ENCODE measurements at regions not wholly inside any gene's neighbourhood (a gene's known extent, or its start where the extent isn't known, plus 50 kb on each side); places are given as distances from the start of the nearest gene placed in this dataset.

- TF ChIP-seq POLR2AphosphoS5 (IDR thresholded peaks at IDR 0.05), result no peak
- no peak for TF ChIP-seq EP300 (IDR thresholded peaks at IDR 0.05)
- Histone ChIP-seq H3K4me1 (no peaks in the 10 kb centered on the region), H3K9me3 (peaks cover 0 to 17% (median 3%) of the 10 kb centered on the region in 4 donors), H3K27ac (no peak overlapping the region), H3K36me3 (no peaks in the 10 kb centered on the region), H3K4me3 (no peak overlapping the region), H3K27me3 (no peaks in the 10 kb centered on the region)
- 90 to 95% (median 94%) methylated on average over 2 of the region's 2 CpGs for WGBS, 5 donors
- intact Hi-C loops (cut with DNase I; ENCODE audit: low total_unique reads), result no loop called here
- no peak for DNase-seq
Observed at GRCh38 chrX:16268206-16268605, 100.9 kb downstream of the MAGEB17 start.

- intact Hi-C loops (cut with DNase I; ENCODE audit: low total_unique reads), result no loop called here
- peak in 1 of 2 donors; percentile 26 for DNase-seq
- H3K4me1 ChIP-seq, result no peaks in the 10 kb centered on the region
- no peaks in the 10 kb centered on the region for H3K27me3 ChIP-seq
- no peak overlapping the region for H3K27ac ChIP-seq
- TF ChIP-seq EP300 (IDR thresholded peaks at IDR 0.05) (no peak), CTCF (IDR thresholded peaks at IDR 0.05) (no peak), POLR2AphosphoS5 (IDR thresholded peaks at IDR 0.05) (no peak), POLR2A (IDR thresholded peaks at IDR 0.05) (no peak)
- WGBS, 5 donors, result 37 to 68% (median 61%) methylated on average over 3 of the region's 3 CpGs; no CpG with 5 or more reads in 1 of the 5 donors
- H3K36me3 ChIP-seq, result no peaks in the 10 kb centered on the region
- peaks cover 0 to 7% (median 3%) of the 10 kb centered on the region in 4 donors for H3K9me3 ChIP-seq
- H3K4me3 ChIP-seq, result no peak overlapping the region
Observed at GRCh38 chrX:16278927-16279326, 111.6 kb downstream of the MAGEB17 start.

GRCh38 chrX:16282209-16282608 lies 114.9 kb downstream of the MAGEB17 start:
- H3K4me3 ChIP-seq, result no peak overlapping the region
- H3K36me3 ChIP-seq, result no peaks in the 10 kb centered on the region
- no peak for DNase-seq
- no peaks in the 10 kb centered on the region for H3K4me1 ChIP-seq
- TF ChIP-seq POLR2AphosphoS5 (IDR thresholded peaks at IDR 0.05) (no peak), EP300 (IDR thresholded peaks at IDR 0.05) (no peak), POLR2A (IDR thresholded peaks at IDR 0.05) (no peak), CTCF (IDR thresholded peaks at IDR 0.05) (no peak)
- H3K9me3 ChIP-seq, result no peaks in the 10 kb centered on the region
- intact Hi-C loops (cut with DNase I; ENCODE audit: low total_unique reads), result no loop called here
- H3K27ac ChIP-seq, result no peak overlapping the region
- 33 to 78% (median 66%) methylated on average over 2 of the region's 2 CpGs for WGBS, 5 donors
- H3K27me3 ChIP-seq, result no peaks in the 10 kb centered on the region

- no peaks in the 10 kb centered on the region for H3K9me3 ChIP-seq
- no peaks in the 10 kb centered on the region for H3K36me3 ChIP-seq
- DNase-seq, result no peak
- TF ChIP-seq POLR2AphosphoS5 (IDR thresholded peaks at IDR 0.05) (no peak), CTCF (IDR thresholded peaks at IDR 0.05) (no peak), POLR2A (IDR thresholded peaks at IDR 0.05) (no peak), EP300 (IDR thresholded peaks at IDR 0.05) (no peak)
- no peak overlapping the region for H3K27ac ChIP-seq
- no peaks in the 10 kb centered on the region for H3K27me3 ChIP-seq
- no peaks in the 10 kb centered on the region for H3K4me1 ChIP-seq
- intact Hi-C loops (cut with DNase I; ENCODE audit: low total_unique reads), result no loop called here
- H3K4me3 ChIP-seq, result no peak overlapping the region
Observed at GRCh38 chrX:16284842-16285241, 117.6 kb downstream of the MAGEB17 start.

GRCh38 chrX:16290997-16291396 lies 123.7 kb downstream of the MAGEB17 start:
- Histone ChIP-seq H3K27me3 (peaks cover 0 to 3% (median 0%) of the 10 kb centered on the region in 3 donors), H3K36me3 (no peaks in the 10 kb centered on the region), H3K27ac (no peak overlapping the region), H3K9me3 (no peaks in the 10 kb centered on the region), H3K4me1 (no peaks in the 10 kb centered on the region), H3K4me3 (no peak overlapping the region)
- 81 to 95% (median 84%) methylated on average over 1 of the region's 1 CpG for WGBS, 5 donors
- no peak for DNase-seq
- no peak for TF ChIP-seq POLR2A (IDR thresholded peaks at IDR 0.05)
- no peak for TF ChIP-seq POLR2AphosphoS5 (IDR thresholded peaks at IDR 0.05)
- TF ChIP-seq EP300 (IDR thresholded peaks at IDR 0.05), result no peak
- TF ChIP-seq CTCF (IDR thresholded peaks at IDR 0.05), result no peak
- intact Hi-C loops (cut with DNase I; ENCODE audit: low total_unique reads), result no loop called here
